ENCODE measurements at regions not wholly inside any gene's neighbourhood (a gene's known extent, or its start where the extent isn't known, plus 50 kb on each side); places are given as distances from the start of the nearest gene placed in this dataset.

DNA sequence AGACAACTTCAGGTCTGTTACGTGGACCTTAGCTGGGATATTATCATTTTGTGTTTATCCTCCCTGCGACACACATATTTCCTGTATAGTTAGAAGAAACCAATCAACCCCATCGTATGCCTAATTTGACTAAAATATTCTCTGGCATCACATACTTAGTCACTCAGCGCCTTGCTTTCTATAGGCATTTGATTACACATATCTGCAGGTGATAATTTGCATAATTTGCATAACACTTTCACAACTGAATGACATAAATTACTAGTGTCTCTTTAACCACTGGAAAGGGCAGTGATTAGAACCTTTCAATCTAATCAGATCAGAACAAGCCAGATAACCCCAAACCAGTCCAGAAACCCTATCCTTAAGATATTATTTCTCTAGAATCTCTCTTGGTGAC is 390.2 kb downstream of the TLR4 start (continued):
- no peak for TF ChIP-seq SP3 (tag by site-specific recombination; IDR thresholded peaks at IDR 0.05)
- no peak for TF ChIP-seq ZFHX2 (tag by site-specific recombination; conservative IDR thresholded peaks at IDR 0.05)
- TF ChIP-seq ZNF112 (tag by site-specific recombination; IDR thresholded peaks at IDR 0.05) = no peak
- TF ChIP-seq ZNF37A (tag by site-specific recombination; IDR thresholded peaks at IDR 0.05) = no peak
- no peak for TF ChIP-seq ZNF792 (tag by site-specific recombination; IDR thresholded peaks at IDR 0.05)
- TF ChIP-seq PATZ1 (tag by site-specific recombination; IDR thresholded peaks at IDR 0.05) = no peak
- no peak for TF ChIP-seq ZNF404 (tag by site-specific recombination; IDR thresholded peaks at IDR 0.05)

DNA sequence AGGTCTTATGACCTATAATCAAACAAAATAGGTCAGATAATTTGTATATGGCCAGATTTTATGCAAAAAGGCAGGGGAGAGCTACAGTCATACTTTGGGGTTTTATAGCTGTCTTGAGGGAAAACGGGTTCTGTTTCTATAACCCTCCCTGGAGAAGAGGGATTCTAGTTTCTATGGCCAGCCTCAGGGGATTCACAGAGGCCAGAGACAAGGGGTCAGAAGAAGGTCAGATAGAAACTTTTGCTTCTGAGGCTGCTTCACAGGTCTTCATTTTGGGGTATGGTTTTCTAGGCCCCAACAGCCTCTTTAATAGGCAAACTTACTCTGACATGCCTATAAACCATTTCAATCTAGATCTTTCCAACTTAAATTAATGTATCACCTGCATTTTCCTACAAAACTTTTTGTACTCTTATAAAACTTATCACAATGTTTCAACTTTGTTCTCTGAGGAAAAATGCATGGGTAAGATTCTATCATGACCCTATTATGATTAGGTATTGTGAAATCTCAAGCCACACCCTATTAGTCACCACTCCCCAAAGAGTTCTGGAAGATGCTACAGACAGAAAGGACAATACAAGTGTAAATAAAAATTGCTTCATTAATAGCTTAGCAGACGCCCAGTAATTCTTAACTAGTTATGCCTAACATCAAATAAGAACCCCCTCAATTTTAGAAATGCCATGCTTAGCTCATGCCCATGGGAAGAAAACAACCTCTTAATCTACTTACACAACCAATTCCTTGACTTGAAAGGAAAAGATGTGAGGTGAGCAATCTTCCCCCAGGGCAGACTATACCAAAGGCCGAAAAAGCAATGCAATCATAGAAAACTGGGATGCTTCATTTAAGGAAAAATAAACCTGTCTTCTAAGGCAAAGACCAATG is 396.6 kb downstream of the TLR4 start:
- no peaks in the 10 kb centered on the region for H3K36me3 ChIP-seq (ENCODE audit: control insufficient read depth in 2 of 2, insufficient read depth in 1 of 2, low read length in 2 of 2)
- no peaks in the 10 kb centered on the region for H3K9me3 ChIP-seq (ENCODE audit: control insufficient read depth, insufficient read depth, low read depth, low read length)
- ChIA-PET POLR2A (no interaction called here), CTCF (no interaction called here)
- TF ChIP-seq OVOL3 (tag by site-specific recombination; IDR thresholded peaks at IDR 0.05) (no peak), ZNF510 (tag by site-specific recombination; IDR thresholded peaks at IDR 0.05; ENCODE audit: insufficient replicate concordance) (no peak), ZSCAN30 (tag by site-specific recombination; IDR thresholded peaks at IDR 0.05) (no peak), BCL11B (tag by site-specific recombination; IDR thresholded peaks at IDR 0.05; ENCODE audit: low read depth) (no peak), ZBTB7A (tag by site-specific recombination; IDR thresholded peaks at IDR 0.05; ENCODE audit: low read depth) (no peak), ZNF571 (tag by site-specific recombination; IDR thresholded peaks at IDR 0.05) (no peak), GLIS1 (tag by site-specific recombination; IDR thresholded peaks at IDR 0.05) (no peak), ZNF335 (tag by site-specific recombination; conservative IDR thresholded peaks at IDR 0.05) (no peak), ZBTB21 (tag by site-specific recombination; IDR thresholded peaks at IDR 0.05) (no peak), ZNF596 (tag by site-specific recombination; IDR thresholded peaks at IDR 0.05) (no peak), ZNF785 (tag by site-specific recombination; IDR thresholded peaks at IDR 0.05) (no peak), ZNF544 (tag by site-specific recombination; IDR thresholded peaks at IDR 0.05) (no peak), ZNF394 (tag by site-specific recombination; IDR thresholded peaks at IDR 0.05; ENCODE audit: borderline replicate concordance) (no peak), ZSCAN16 (tag by site-specific recombination; IDR thresholded peaks at IDR 0.05) (no peak)
- TF ChIP-seq, protein P1, sequence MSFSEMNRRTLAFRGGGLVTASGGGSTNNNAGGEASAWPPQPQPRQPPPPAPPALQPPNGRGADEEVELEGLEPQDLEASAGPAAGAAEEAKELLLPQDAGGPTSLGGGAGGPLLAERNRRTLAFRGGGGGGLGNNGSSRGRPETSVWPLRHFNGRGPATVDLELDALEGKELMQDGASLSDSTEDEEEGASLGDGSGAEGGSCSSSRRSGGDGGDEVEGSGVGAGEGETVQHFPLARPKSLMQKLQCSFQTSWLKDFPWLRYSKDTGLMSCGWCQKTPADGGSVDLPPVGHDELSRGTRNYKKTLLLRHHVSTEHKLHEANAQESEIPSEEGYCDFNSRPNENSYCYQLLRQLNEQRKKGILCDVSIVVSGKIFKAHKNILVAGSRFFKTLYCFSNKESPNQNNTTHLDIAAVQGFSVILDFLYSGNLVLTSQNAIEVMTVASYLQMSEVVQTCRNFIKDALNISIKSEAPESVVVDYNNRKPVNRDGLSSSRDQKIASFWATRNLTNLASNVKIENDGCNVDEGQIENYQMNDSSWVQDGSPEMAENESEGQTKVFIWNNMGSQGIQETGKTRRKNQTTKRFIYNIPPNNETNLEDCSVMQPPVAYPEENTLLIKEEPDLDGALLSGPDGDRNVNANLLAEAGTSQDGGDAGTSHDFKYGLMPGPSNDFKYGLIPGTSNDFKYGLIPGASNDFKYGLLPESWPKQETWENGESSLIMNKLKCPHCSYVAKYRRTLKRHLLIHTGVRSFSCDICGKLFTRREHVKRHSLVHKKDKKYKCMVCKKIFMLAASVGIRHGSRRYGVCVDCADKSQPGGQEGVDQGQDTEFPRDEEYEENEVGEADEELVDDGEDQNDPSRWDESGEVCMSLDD (tag by site-specific recombination; IDR thresholded peaks at IDR 0.05) = no peak
- TF ChIP-seq, protein P2, sequence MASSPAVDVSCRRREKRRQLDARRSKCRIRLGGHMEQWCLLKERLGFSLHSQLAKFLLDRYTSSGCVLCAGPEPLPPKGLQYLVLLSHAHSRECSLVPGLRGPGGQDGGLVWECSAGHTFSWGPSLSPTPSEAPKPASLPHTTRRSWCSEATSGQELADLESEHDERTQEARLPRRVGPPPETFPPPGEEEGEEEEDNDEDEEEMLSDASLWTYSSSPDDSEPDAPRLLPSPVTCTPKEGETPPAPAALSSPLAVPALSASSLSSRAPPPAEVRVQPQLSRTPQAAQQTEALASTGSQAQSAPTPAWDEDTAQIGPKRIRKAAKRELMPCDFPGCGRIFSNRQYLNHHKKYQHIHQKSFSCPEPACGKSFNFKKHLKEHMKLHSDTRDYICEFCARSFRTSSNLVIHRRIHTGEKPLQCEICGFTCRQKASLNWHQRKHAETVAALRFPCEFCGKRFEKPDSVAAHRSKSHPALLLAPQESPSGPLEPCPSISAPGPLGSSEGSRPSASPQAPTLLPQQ (tag by site-specific recombination; IDR thresholded peaks at IDR 0.05) = no peak
- H3K4me3 ChIP-seq (ENCODE audit: low read depth, low read length) = no peak overlapping the region
- no peaks in the 10 kb centered on the region for H3K4me1 ChIP-seq (ENCODE audit: control insufficient read depth, insufficient read depth, low read length)
- no peak overlapping the region for H3K27ac ChIP-seq (ENCODE audit: extremely low read depth, low read depth, low read length)

Data from HEK293 (cell line).